ENCODE measurements at regions not wholly inside any gene's neighbourhood (a gene's known extent, or its start where the extent isn't known, plus 50 kb on each side); places are given as distances from the start of the nearest gene placed in this dataset.

- CTCF ChIA-PET: no interaction called here
- DNase-seq (ENCODE audit: low read depth, low spot score): no peak
- in situ Hi-C loops (cut with MboI): no loop called here
These were observed 385.5 kb upstream of the PDZRN3 start for GRCh38 chr3:74009961-74010844.

More at GRCh38 chr3:74009961-74010844, 385.5 kb upstream of the PDZRN3 start:
- H2AFZ ChIP-seq (ENCODE audit: control insufficient read depth, low read depth, low read length): no peak overlapping the region
- POLR2A ChIA-PET: no interaction called here
- H3K36me3 ChIP-seq (ENCODE audit: control insufficient read depth in 2 of 2, insufficient read depth in 2 of 2, low read length in 1 of 2): no peaks in the 10 kb centered on the region
- H3K27me3 ChIP-seq (replicated peaks in 1 of 2; ENCODE audit: control insufficient read depth in 2 of 2, insufficient read depth in 2 of 2, low read length in 1 of 2): no peaks in the 10 kb centered on the region
- intact Hi-C loops (cut with micrococcal nuclease; ENCODE audit: unreplicated experiment): no loop called here
- RAD21 ChIA-PET (ENCODE audit: unreplicated experiment): no interaction called here
- no peaks in the 10 kb centered on the region for H3K4me1 ChIP-seq (ENCODE audit: control insufficient read depth, insufficient read depth, low read length)
- H4K20me1 ChIP-seq (ENCODE audit: control insufficient read depth, insufficient read depth): no peaks in the 10 kb centered on the region
- SMC1A ChIA-PET (ENCODE audit: uncharacterized antibody, unreplicated experiment): no interaction called here
- no peak overlapping the region for H3K9ac ChIP-seq (ENCODE audit: control insufficient read depth, insufficient read depth, low read length)
- H3K4me3 ChIP-seq: no peak overlapping the region
- FAIRE-seq: no peak
- H3K9me3 ChIP-seq (replicated peaks; ENCODE audit: control insufficient read depth, insufficient read depth, low read length): no peaks in the 10 kb centered on the region
- no peak overlapping the region for H3K27ac ChIP-seq (ENCODE audit: control insufficient read depth, insufficient read depth)
- BruUV-seq (replicated peaks): no TSS peak
- WGBS (ENCODE audit: insufficient coverage, insufficient replicate concordance, low lambda C conversion rate, missing lambda C conversion rate): 0% methylated on average over 4 of the region's 4 CpGs
- no peak overlapping the region for H3K4me2 ChIP-seq (ENCODE audit: control insufficient read depth, insufficient read depth)
- no peak for ATAC-seq
- no peaks in the 10 kb centered on the region for H3K79me2 ChIP-seq (ENCODE audit: control insufficient read depth, insufficient read depth, low read length)
- TF ChIP-seq SPI1 (IDR thresholded peaks at IDR 0.05; ENCODE audit: borderline replicate concordance, insufficient read depth, low read depth, low read length) (no peak), IRF4 (IDR thresholded peaks at IDR 0.05; ENCODE audit: low read depth, low read length) (no peak), SKIL (IDR thresholded peaks at IDR 0.05; ENCODE audit: low read depth, poor library complexity, severe bottlenecking) (no peak), FOXM1 (IDR thresholded peaks at IDR 0.05; ENCODE audit: low read depth, low read length) (no peak), MLLT1 (IDR thresholded peaks at IDR 0.05) (no peak)

Data from GM12878 (cell line).